Astrocyte (in vitro differentiated cells and primary cell): ENCODE measurements at regions not wholly inside any gene's neighbourhood (a gene's known extent, or its start where the extent isn't known, plus 50 kb on each side); places are given as distances from the start of the nearest gene placed in this dataset.
"Not testable (repeated sequence)": the region's sequence is repeated elsewhere in the genome, so short reads cannot be mapped to it uniquely, and the experiment has no call there.

Experiments used
- DNase-seq: peaks from one replicate; pipeline ENCODE4 v3.0.0-alpha.2; 2010; ENCODE audit warnings: low read depth
- FAIRE-seq: peaks from 2 replicates; lab custom pipeline; 2011; peaks lifted over from hg19 to GRCh38; lab: Jason Lieb, UNC
- H2AFZ ChIP-seq: 2 replicates; pipeline ENCODE4 v1.6.0; 2012; ENCODE audit warnings: low read depth, low read length, inconsistent platforms
- H3K27ac ChIP-seq: 2 replicates; pipeline ENCODE4 v1.5.1; 2011; ENCODE audit warnings: low read depth, low read length, inconsistent platforms
- H3K27me3 ChIP-seq: 2 replicates; pipeline ENCODE4 v1.6.0; 2011; ENCODE audit warnings: low read length, inconsistent platforms; ENCODE audit not compliant: insufficient read depth
- H3K36me3 ChIP-seq: 2 replicates; pipeline ENCODE4 v1.5.1; 2011; ENCODE audit warnings: low read length, inconsistent platforms; ENCODE audit not compliant: insufficient read depth
- H3K4me1 ChIP-seq: 2 replicates; pipeline ENCODE4 v1.5.1; 2011; ENCODE audit warnings: low read length, inconsistent platforms; ENCODE audit not compliant: insufficient read depth
- H3K4me2 ChIP-seq: 2 replicates; pipeline ENCODE4 v1.6.0; 2012; ENCODE audit warnings: low read length, inconsistent platforms
- H3K4me3 ChIP-seq: 2 replicates; pipeline ENCODE4 v1.5.1; 2011; ENCODE audit warnings: low read depth, mild to moderate bottlenecking, low read length, inconsistent platforms; ENCODE audit not compliant: insufficient read depth
- H3K79me2 ChIP-seq: 2 replicates; pipeline ENCODE4 v1.6.0; 2012; ENCODE audit warnings: mild to moderate bottlenecking, low read length, inconsistent platforms; ENCODE audit not compliant: insufficient read depth
- H3K9ac ChIP-seq: 2 replicates; pipeline ENCODE4 v1.6.0; 2012; ENCODE audit warnings: mild to moderate bottlenecking, low read length, inconsistent platforms
- H3K9me3 ChIP-seq: 2 replicates; pipeline ENCODE4 v1.5.1; 2012; ENCODE audit warnings: low read depth, mild to moderate bottlenecking, low read length, inconsistent platforms; ENCODE audit not compliant: insufficient read depth
- H4K20me1 ChIP-seq: 2 replicates; pipeline ENCODE4 v1.6.0; 2012; ENCODE audit warnings: low read length, inconsistent platforms; ENCODE audit not compliant: insufficient read depth
- H3K27ac Mint-ChIP-seq: one replicate; pipeline ENCODE4 v1.8.0; 2021; ENCODE audit warnings: mild to moderate bottlenecking, mixed read lengths; ENCODE audit not compliant: unreplicated experiment
- H3K27me3 Mint-ChIP-seq: one replicate; pipeline ENCODE4 v1.8.0; 2021; ENCODE audit warnings: low read depth, mixed read lengths; ENCODE audit not compliant: unreplicated experiment
- H3K36me3 Mint-ChIP-seq: one replicate; pipeline ENCODE4 v1.8.0; 2021; ENCODE audit warnings: low read depth, mixed read lengths; ENCODE audit not compliant: unreplicated experiment
- H3K4me1 Mint-ChIP-seq: one replicate; pipeline ENCODE4 v1.8.0; 2021; ENCODE audit warnings: low read depth, mixed read lengths; ENCODE audit not compliant: unreplicated experiment
- H3K4me3 Mint-ChIP-seq: one replicate; pipeline ENCODE4 v1.8.0; 2021; ENCODE audit warnings: mild to moderate bottlenecking, moderate library complexity, mixed read lengths; ENCODE audit not compliant: unreplicated experiment
- H3K9me3 Mint-ChIP-seq: one replicate; pipeline ENCODE4 v1.8.0; 2021; ENCODE audit warnings: mild to moderate bottlenecking, mixed read lengths; ENCODE audit not compliant: unreplicated experiment
- CTCF ChIP-seq: IDR thresholded peaks from 2 replicates; pipeline ENCODE4 v1.5.1; 2011; ENCODE audit warnings: low read depth, mild to moderate bottlenecking, inconsistent platforms, low read length, moderate library complexity; ENCODE audit not compliant: insufficient read depth
- EZH2 ChIP-seq: IDR thresholded peaks from 2 replicates; pipeline ENCODE4 v1.6.1; 2012; ENCODE audit warnings: mild to moderate bottlenecking, low read length, inconsistent platforms; ENCODE audit not compliant: insufficient read depth

DNA sequence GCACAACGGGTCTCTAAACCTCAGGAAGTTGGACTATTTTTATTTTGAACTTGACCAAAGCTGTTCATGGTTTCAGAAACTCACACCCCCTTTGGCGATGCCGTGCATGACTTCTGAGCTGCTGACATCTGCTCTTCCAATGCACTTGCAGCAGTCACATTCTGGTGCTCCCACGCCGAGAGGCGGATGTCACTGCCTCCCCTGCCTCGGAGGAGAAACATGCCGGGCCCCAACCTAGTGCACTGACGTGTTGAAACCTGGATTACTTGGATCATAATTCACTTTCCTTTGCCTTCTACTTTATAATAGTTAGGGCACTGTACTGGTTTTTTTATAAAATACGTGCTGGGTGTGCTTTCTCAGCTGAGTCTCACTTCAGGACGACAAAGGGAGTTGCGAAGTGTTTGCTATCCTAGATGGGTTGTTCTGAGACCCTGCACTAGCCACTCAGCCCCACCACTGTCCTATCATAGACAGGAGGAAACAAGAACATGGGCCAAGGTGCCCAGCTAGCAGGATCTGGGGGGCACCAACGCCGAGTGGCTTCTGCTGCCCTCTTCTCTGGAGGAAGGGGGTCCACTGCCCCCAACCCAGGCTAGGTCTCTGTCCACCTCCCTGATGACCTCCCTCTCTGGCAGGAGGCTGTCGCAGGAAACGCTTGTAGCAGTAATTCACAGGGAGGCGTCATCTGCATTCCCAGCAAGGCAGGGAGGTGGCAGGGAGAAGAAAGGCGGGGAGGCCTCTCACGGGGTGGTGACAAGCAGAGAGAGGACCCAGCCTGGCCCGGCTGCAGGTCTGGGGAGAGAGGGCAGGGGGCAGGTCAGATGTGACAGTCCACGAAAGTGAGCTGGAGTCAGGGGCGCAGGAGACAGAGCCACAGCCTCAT, 158.8 kb upstream of the IQSEC1 start:
- Histone ChIP-seq H4K20me1 (no peaks in the 10 kb centered on the region), H3K4me1 (no peaks in the 10 kb centered on the region), H3K9me3 (no peaks in the 10 kb centered on the region), H3K4me3 (no peak overlapping the region), H3K79me2 (no peaks in the 10 kb centered on the region), H3K36me3 (no peaks in the 10 kb centered on the region), H3K27me3 (peaks cover 8% of the 10 kb centered on the region), H3K9ac (no peak overlapping the region), H3K4me2 (no peak overlapping the region), H3K27ac (no peak overlapping the region), H2AFZ (no peak overlapping the region)
- Mint-ChIP-seq H3K4me1 (peaks cover 6% of the 10 kb centered on the region), H3K27ac (no peak overlapping the region), H3K9me3 (no peaks in the 10 kb centered on the region), H3K4me3 (no peak overlapping the region), H3K27me3 (peaks cover 33% of the 10 kb centered on the region), H3K36me3 (peaks cover 2% of the 10 kb centered on the region)
- FAIRE-seq, result no peak
- TF ChIP-seq EZH2 (no peak), CTCF (no peak)
- DNase-seq, result no peak

DNA sequence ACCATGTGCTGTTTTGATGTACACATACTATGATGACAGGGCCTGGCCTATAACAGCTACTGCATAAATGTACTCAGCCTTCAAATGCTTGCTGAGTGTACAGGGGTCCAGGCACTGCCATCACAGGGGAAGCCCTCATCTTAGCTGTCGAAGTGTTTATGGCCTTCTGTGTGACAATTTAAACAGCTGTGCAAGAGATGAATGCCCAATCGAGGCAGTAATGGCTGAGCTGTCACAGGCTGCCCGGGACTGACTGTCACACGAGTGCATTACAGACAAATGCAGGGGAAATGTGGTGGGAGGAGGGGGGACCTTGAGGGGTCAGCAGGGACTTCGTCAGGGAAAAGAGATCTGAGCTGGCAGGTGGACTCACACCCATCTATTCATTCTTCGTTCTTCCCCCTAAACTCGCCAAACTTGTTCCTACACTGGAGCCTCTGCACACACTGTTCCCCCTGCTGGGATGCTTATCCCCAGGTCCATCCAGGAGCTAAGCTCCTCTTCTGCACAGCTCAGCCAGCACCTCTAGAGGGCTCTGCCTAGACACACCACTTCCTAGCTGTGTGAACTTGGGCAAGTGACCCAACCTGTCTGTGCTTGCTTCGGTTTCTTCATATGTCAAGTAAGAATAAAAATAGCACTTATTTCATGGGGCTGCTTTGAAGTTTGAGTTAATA, 156.2 kb upstream of the IQSEC1 start:
- Mint-ChIP-seq H3K4me3 (no peak overlapping the region), H3K27me3 (peaks cover 19% of the 10 kb centered on the region), H3K27ac (peak overlapping the region; percentile 2), H3K36me3 (peaks cover 2% of the 10 kb centered on the region), H3K9me3 (no peaks in the 10 kb centered on the region), H3K4me1 (no peaks in the 10 kb centered on the region)
- Histone ChIP-seq H3K9ac (no peak overlapping the region), H4K20me1 (no peaks in the 10 kb centered on the region), H3K27ac (no peak overlapping the region), H2AFZ (no peak overlapping the region), H3K36me3 (no peaks in the 10 kb centered on the region), H3K4me1 (no peaks in the 10 kb centered on the region), H3K4me2 (no peak overlapping the region), H3K9me3 (no peaks in the 10 kb centered on the region), H3K4me3 (no peak overlapping the region), H3K27me3 (peaks cover 8% of the 10 kb centered on the region), H3K79me2 (no peaks in the 10 kb centered on the region)
- TF ChIP-seq CTCF, result peak; percentile 20
- no peak for TF ChIP-seq EZH2
- no peak for FAIRE-seq
- DNase-seq, result no peak

DNA sequence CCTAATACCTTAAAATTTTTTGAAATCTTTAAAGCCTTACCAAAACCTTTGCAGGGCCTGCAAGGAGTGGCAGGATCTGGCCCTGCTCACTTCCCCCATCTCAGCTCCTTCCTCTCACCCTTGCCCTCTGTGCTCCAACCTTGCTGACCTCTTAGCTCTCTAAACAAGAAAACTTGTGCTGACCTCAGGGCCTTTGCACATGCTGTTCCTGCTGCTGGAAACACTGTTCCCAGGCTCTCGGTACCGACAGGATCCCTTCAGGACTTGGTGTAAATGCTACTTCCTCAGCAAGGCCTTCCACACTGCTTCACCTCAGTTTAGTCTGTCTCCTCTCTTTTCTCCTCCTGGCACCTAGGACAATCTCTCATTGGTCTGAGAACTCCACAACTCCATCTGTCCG, 155.4 kb upstream of the IQSEC1 start:
- Histone ChIP-seq H3K9ac (no peak overlapping the region), H2AFZ (no peak overlapping the region), H3K27ac (no peak overlapping the region), H3K4me1 (no peaks in the 10 kb centered on the region), H3K4me3 (no peak overlapping the region), H3K9me3 (no peaks in the 10 kb centered on the region), H4K20me1 (no peaks in the 10 kb centered on the region), H3K27me3 (peaks cover 2% of the 10 kb centered on the region), H3K79me2 (no peaks in the 10 kb centered on the region), H3K36me3 (no peaks in the 10 kb centered on the region), H3K4me2 (no peak overlapping the region)
- H3K27ac Mint-ChIP-seq, result no peak overlapping the region
- peaks cover 11% of the 10 kb centered on the region for H3K27me3 Mint-ChIP-seq
- H3K4me1 Mint-ChIP-seq, result peaks cover under 1% of the 10 kb centered on the region
- H3K36me3 Mint-ChIP-seq, result peaks cover 2% of the 10 kb centered on the region
- TF ChIP-seq EZH2 (no peak), CTCF (no peak)
- H3K4me3 Mint-ChIP-seq, result no peak overlapping the region
- DNase-seq, result no peak
- FAIRE-seq, result no peak
- H3K9me3 Mint-ChIP-seq, result no peaks in the 10 kb centered on the region

DNA sequence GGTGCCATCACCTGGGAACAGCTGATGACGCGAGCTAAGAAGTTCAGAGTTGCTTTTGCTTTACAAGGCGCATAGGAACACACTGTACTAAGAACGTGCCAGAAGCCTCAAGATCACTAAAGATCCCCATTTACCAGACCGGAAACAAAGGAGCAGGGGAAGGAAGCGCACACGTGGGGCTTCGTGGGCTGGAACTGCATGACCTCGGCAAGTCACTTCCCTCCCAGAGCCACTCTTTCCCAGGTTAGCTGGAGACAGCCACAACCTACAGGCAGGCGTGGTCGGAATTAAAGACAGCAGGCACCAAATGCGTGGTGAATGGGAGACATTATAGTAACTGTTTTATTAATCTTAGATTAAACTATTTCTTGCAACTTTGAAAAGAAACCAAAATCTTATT, 154.9 kb upstream of the IQSEC1 start:
- not testable (repeated sequence) for H3K27me3 ChIP-seq, H3K27ac Mint-ChIP-seq, H3K9me3 Mint-ChIP-seq, H3K4me3 ChIP-seq, H3K27ac ChIP-seq, H3K4me1 ChIP-seq, H3K36me3 Mint-ChIP-seq, H2AFZ ChIP-seq, H3K36me3 ChIP-seq, H3K79me2 ChIP-seq, H3K4me2 ChIP-seq, H3K4me1 Mint-ChIP-seq, H3K9me3 ChIP-seq, H3K9ac ChIP-seq, FAIRE-seq, DNase-seq, H4K20me1 ChIP-seq, H3K4me3 Mint-ChIP-seq
- H3K27me3 Mint-ChIP-seq, result peaks cover 10% of the 10 kb centered on the region
